ENCODE measurements at regions not wholly inside any gene's neighbourhood (a gene's known extent, or its start where the extent isn't known, plus 50 kb on each side); places are given as distances from the start of the nearest gene placed in this dataset.

- no peaks in the 10 kb centered on the region for H3K27me3 ChIP-seq (ENCODE audit: low read depth)
- intact Hi-C loops (cut with DNase I): no loop called here
These were observed 438.3 kb upstream of the SEL1L start for GRCh38 chr14:81971911-81972310.

GRCh38 chr14:81972601-81973000 is 438.9 kb upstream of the SEL1L start:
- Histone ChIP-seq H3K4me1 (no peaks in the 10 kb centered on the region), H3K27ac (no peak overlapping the region)
- intact Hi-C loops (cut with DNase I): no loop called here

More at GRCh38 chr14:81971911-81972310, 438.3 kb upstream of the SEL1L start:
- DNase-seq (no peak), ATAC-seq (no peak)
- no peaks in the 10 kb centered on the region for H3K9me3 ChIP-seq
- H3K36me3 ChIP-seq: no peaks in the 10 kb centered on the region
- no peaks in the 10 kb centered on the region for H3K4me1 ChIP-seq
- no peak overlapping the region for H3K27ac ChIP-seq
- TF ChIP-seq CTCF (IDR thresholded peaks at IDR 0.05): no peak
- no peak overlapping the region for H3K4me3 ChIP-seq

GRCh38 chr14:81974543-81974942 is 440.9 kb upstream of the SEL1L start:
- no peaks in the 10 kb centered on the region for H3K9me3 ChIP-seq

More at GRCh38 chr14:81972601-81973000, 438.9 kb upstream of the SEL1L start:
- Histone ChIP-seq H3K9me3 (no peaks in the 10 kb centered on the region), H3K36me3 (no peaks in the 10 kb centered on the region), H3K27me3 (ENCODE audit: low read depth) (no peaks in the 10 kb centered on the region), H3K4me3 (no peak overlapping the region)
- ATAC-seq (no peak), DNase-seq (no peak)
- TF ChIP-seq CTCF (IDR thresholded peaks at IDR 0.05): no peak

GRCh38 chr14:81980601-81981306 is 447.1 kb upstream of the SEL1L start:
- TF ChIP-seq CTCF (IDR thresholded peaks at IDR 0.05): no peak
- DNase-seq: no peak
- H3K27ac ChIP-seq: no peak overlapping the region
- no peaks in the 10 kb centered on the region for H3K27me3 ChIP-seq (ENCODE audit: low read depth)
- ATAC-seq: no peak
- no peaks in the 10 kb centered on the region for H3K36me3 ChIP-seq
- no peaks in the 10 kb centered on the region for H3K4me1 ChIP-seq
- intact Hi-C loops (cut with DNase I): no loop called here
- no peak overlapping the region for H3K4me3 ChIP-seq
- no peaks in the 10 kb centered on the region for H3K9me3 ChIP-seq

More at GRCh38 chr14:81974543-81974942, 440.9 kb upstream of the SEL1L start:
- Histone ChIP-seq H3K27me3 (ENCODE audit: low read depth) (no peaks in the 10 kb centered on the region), H3K4me3 (no peak overlapping the region), H3K36me3 (no peaks in the 10 kb centered on the region), H3K27ac (no peak overlapping the region), H3K4me1 (no peaks in the 10 kb centered on the region)
- intact Hi-C loops (cut with DNase I): no loop called here
- no peak for ATAC-seq
- no peak for TF ChIP-seq CTCF (IDR thresholded peaks at IDR 0.05)
- DNase-seq: no peak

GRCh38 chr14:81981307-81981675 is 447.6 kb upstream of the SEL1L start:
- intact Hi-C loops (cut with DNase I): no loop called here
- DNase-seq (no peak), ATAC-seq (no peak)
- no peaks in the 10 kb centered on the region for H3K9me3 ChIP-seq
- H3K27me3 ChIP-seq (ENCODE audit: low read depth): no peaks in the 10 kb centered on the region
- no peaks in the 10 kb centered on the region for H3K36me3 ChIP-seq
- no peak overlapping the region for H3K27ac ChIP-seq
- H3K4me3 ChIP-seq: no peak overlapping the region
- no peaks in the 10 kb centered on the region for H3K4me1 ChIP-seq
- TF ChIP-seq CTCF (IDR thresholded peaks at IDR 0.05): no peak
